ENCODE measurements at regions not wholly inside any gene's neighbourhood (a gene's known extent, or its start where the extent isn't known, plus 50 kb on each side); places are given as distances from the start of the nearest gene placed in this dataset.

DNA sequence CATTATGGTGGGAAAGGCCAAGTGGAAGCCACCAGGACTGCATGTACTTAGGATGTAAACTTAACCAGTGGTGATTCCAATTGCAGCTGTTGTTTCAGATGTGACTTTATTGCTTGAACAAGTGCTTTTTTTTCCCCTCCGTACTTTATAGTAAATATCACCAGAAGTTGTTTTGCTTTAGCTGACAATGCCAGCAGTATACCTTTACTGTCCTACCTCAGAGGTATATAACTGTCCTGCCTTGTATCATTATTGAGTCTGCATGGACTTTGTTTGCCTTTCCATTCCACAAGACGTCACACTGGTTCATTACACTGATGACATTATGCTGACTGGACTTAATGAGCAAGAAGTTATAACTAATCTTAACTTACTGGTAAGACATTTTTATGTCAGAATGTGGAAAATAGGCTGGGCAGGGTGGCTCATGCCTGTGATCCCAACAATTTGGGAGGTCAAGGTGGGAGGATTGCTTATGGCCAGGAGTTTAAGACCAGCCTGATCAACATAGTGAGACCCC, 77.1 kb upstream of the RAB18 start:
- no peak overlapping the region for H3K4me3 ChIP-seq (ENCODE audit: control insufficient read depth, low read depth, low read length)
- no peak for DNase-seq (ENCODE audit: low read depth)
- TF ChIP-seq CTCF (conservative IDR thresholded peaks at IDR 0.05; ENCODE audit: control insufficient read depth, insufficient read depth, low read depth, low read length) = no peak

- TF ChIP-seq CTCF (conservative IDR thresholded peaks at IDR 0.05; ENCODE audit: control insufficient read depth, insufficient read depth, low read depth, low read length) = no peak
- no peak overlapping the region for H3K4me3 ChIP-seq (ENCODE audit: control insufficient read depth, low read depth, low read length)
- DNase-seq (ENCODE audit: low read depth) = no peak
These were observed 90.2 kb upstream of the RAB18 start for GRCh38 chr10:27413831-27414348.

DNA sequence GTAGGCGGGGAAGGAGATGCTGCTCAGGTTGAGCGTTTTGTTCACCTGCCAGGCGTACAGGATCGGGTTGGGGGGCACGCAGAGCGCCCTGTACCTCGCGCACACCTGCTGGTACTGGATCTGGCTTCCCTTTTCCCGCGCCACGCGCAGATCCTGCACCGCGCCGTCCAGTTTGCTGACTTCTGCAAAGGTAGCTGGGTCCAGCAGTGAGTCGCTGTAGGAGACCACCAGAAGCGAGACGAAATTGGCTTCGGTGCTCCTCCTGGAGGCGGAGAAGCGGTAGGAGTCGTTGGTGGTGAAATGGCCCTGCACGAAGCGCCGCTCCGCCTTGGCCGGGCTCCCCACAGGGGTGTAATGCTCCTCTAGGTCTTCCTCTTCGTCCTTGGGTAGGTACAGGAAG, 90.7 kb upstream of the RAB18 start:
- no peak for TF ChIP-seq CTCF (conservative IDR thresholded peaks at IDR 0.05; ENCODE audit: control insufficient read depth, insufficient read depth, low read depth, low read length)
- H3K4me3 ChIP-seq (ENCODE audit: control insufficient read depth, low read depth, low read length) = no peak overlapping the region
- no peak for DNase-seq (ENCODE audit: low read depth)

- no peak overlapping the region for H3K4me3 ChIP-seq (ENCODE audit: control insufficient read depth, low read depth, low read length)
- no peak for TF ChIP-seq CTCF (conservative IDR thresholded peaks at IDR 0.05; ENCODE audit: control insufficient read depth, insufficient read depth, low read depth, low read length)
- DNase-seq (ENCODE audit: low read depth) = peak; percentile 23
These were observed 94.0 kb upstream of the RAB18 start for GRCh38 chr10:27410153-27410552.

- TF ChIP-seq CTCF (conservative IDR thresholded peaks at IDR 0.05; ENCODE audit: control insufficient read depth, insufficient read depth, low read depth, low read length) = no peak
- H3K4me3 ChIP-seq (ENCODE audit: control insufficient read depth, low read depth, low read length) = no peak overlapping the region
- no peak for DNase-seq (ENCODE audit: low read depth)
These were observed 96.8 kb upstream of the RAB18 start for GRCh38 chr10:27407271-27407670.

- no peak overlapping the region for H3K4me3 ChIP-seq (ENCODE audit: control insufficient read depth, low read depth, low read length)
- TF ChIP-seq CTCF (conservative IDR thresholded peaks at IDR 0.05; ENCODE audit: control insufficient read depth, insufficient read depth, low read depth, low read length) = no peak
- DNase-seq (ENCODE audit: low read depth) = no peak
These were observed 104.2 kb upstream of the RAB18 start for GRCh38 chr10:27399871-27400270.

- no peak overlapping the region for H3K4me3 ChIP-seq (ENCODE audit: control insufficient read depth, low read depth, low read length)
- no peak for TF ChIP-seq CTCF (conservative IDR thresholded peaks at IDR 0.05; ENCODE audit: control insufficient read depth, insufficient read depth, low read depth, low read length)
- no peak for DNase-seq (ENCODE audit: low read depth)
These were observed 110.1 kb upstream of the RAB18 start for GRCh38 chr10:27393961-27394360.

All from fibroblast of mammary gland (primary cell).